ENCODE measurements at regions not wholly inside any gene's neighbourhood (a gene's known extent, or its start where the extent isn't known, plus 50 kb on each side); places are given as distances from the start of the nearest gene placed in this dataset.

GRCh38 chr1:79683420-79683819 is 676.9 kb upstream of the ADGRL4 start:
- H3K56ac ChIP-seq (replicated peaks; ENCODE audit: insufficient read length, low read depth, low read length) = no peak overlapping the region
- no peaks in the 10 kb centered on the region for H3K36me3 ChIP-seq (ENCODE audit: control insufficient read depth in 2 of 4, insufficient read depth in 4 of 4, low read length in 3 of 4)
- ChIA-PET CTCF (ENCODE audit: partially characterized antibody) (interaction anchor here (1.2 kb wide), 1 partner anchor 10 kb away, joined by 3 read pairs; no protein-coding TSS in a partner anchor), POLR2A (ENCODE audit: partially characterized antibody) (no interaction called here)
- no peaks in the 10 kb centered on the region for H3K79me2 ChIP-seq (ENCODE audit: control insufficient read depth in 1 of 2, insufficient read depth in 2 of 2, low read length in 2 of 2)
- DNase-seq (ENCODE audit: low read depth in 1 of 2, low spot score in 2 of 2) (no peak), FAIRE-seq (no peak)
- H2AK5ac ChIP-seq (ENCODE audit: low read depth, low read length) = no peak overlapping the region
- no peak overlapping the region for H3K18ac ChIP-seq (ENCODE audit: extremely low read depth, low read length)
- H3K23me2 ChIP-seq (ENCODE audit: low read depth, low read length) = no peaks in the 10 kb centered on the region
- no peak overlapping the region for H2BK15ac ChIP-seq (ENCODE audit: low read length)
- no peak overlapping the region for H2BK120ac ChIP-seq (replicated peaks; ENCODE audit: low read depth, low read length)
- no peak overlapping the region for H3K27ac ChIP-seq (ENCODE audit: low read depth, low read length)
- no peak overlapping the region for H2AFZ ChIP-seq (ENCODE audit: low read length)
- H3K79me1 ChIP-seq (ENCODE audit: low read depth, low read length) = no peaks in the 10 kb centered on the region
- H3K4me2 ChIP-seq (ENCODE audit: insufficient read depth in 1 of 2, low read depth in 2 of 2, low read length in 2 of 2) = no peak overlapping the region
- no peak overlapping the region for H3K4me3 ChIP-seq (ENCODE audit: extremely low read depth in 1 of 4, insufficient read depth in 2 of 4, low read depth in 3 of 4, low read length in 4 of 4)
- H2BK5ac ChIP-seq (ENCODE audit: low read depth, low read length) = no peak overlapping the region
- H3K27me3 ChIP-seq (replicated peaks in 1 of 4; ENCODE audit: control insufficient read depth in 3 of 4, extremely low read depth in 1 of 4, insufficient read depth in 3 of 4, low read length in 3 of 4) = no peaks in the 10 kb centered on the region
- no peak overlapping the region for H4K91ac ChIP-seq (replicated peaks; ENCODE audit: insufficient read length, low read length)
- H3K9ac ChIP-seq (replicated peaks in 1 of 4; ENCODE audit: extremely low read depth in 1 of 4, low read depth in 3 of 4, low read length in 3 of 4) = no peak overlapping the region
- no peaks in the 10 kb centered on the region for H3K4me1 ChIP-seq (replicated peaks in 1 of 4; ENCODE audit: control insufficient read depth in 3 of 4, insufficient read depth in 4 of 4, low read length in 3 of 4)
- H3K4ac ChIP-seq (replicated peaks; ENCODE audit: insufficient read length, low read depth, low read length) = no peak overlapping the region
- no peak overlapping the region for H4K5ac ChIP-seq (ENCODE audit: insufficient read length, low read depth, low read length)
- no peaks in the 10 kb centered on the region for H4K20me1 ChIP-seq (replicated peaks in 1 of 2; ENCODE audit: control insufficient read depth in 1 of 2, insufficient read depth in 2 of 2, low read length in 2 of 2)
- H4K8ac ChIP-seq (ENCODE audit: extremely low read depth, insufficient read depth, low read length) = no peak overlapping the region
- H2BK20ac ChIP-seq (ENCODE audit: low read length) = no peak overlapping the region
- H3K23ac ChIP-seq (ENCODE audit: insufficient read length) = no peak overlapping the region
- H3K9me3 ChIP-seq (ENCODE audit: insufficient read depth in 2 of 2, low read depth in 1 of 2, low read length in 1 of 2) = no peaks in the 10 kb centered on the region
- no peak overlapping the region for H3K14ac ChIP-seq (ENCODE audit: insufficient read length)
- no peak overlapping the region for H2BK12ac ChIP-seq (ENCODE audit: low read depth, low read length)
- TF ChIP-seq EZH2 (IDR thresholded peaks at IDR 0.05; ENCODE audit: low read depth, low read length, severe bottlenecking) (no peak), RFX5 (IDR thresholded peaks at IDR 0.05; ENCODE audit: borderline replicate concordance, low read depth, low read length) (no peak)

All from H1 (cell line).